ENCODE measurements at regions not wholly inside any gene's neighbourhood (a gene's known extent, or its start where the extent isn't known, plus 50 kb on each side); places are given as distances from the start of the nearest gene placed in this dataset.
"Not testable (repeated sequence)": the region's sequence is repeated elsewhere in the genome, so short reads cannot be mapped to it uniquely, and the experiment has no call there.

- H3K9ac ChIP-seq (ENCODE audit: low read length), result no peak overlapping the region
- H3K4me3 ChIP-seq (ENCODE audit: low read length), result no peak overlapping the region
- no peaks in the 10 kb centered on the region for H3K36me3 ChIP-seq (ENCODE audit: control insufficient read depth, insufficient read depth, low read length)
- H3K27me3 ChIP-seq (ENCODE audit: control insufficient read depth, insufficient read depth, low read length), result no peaks in the 10 kb centered on the region
- H3K9me3 ChIP-seq (ENCODE audit: control insufficient read depth, low read length), result no peaks in the 10 kb centered on the region
- peaks cover 5% of the 10 kb centered on the region for H3K4me1 ChIP-seq (ENCODE audit: control insufficient read depth, insufficient read depth, low read length)
Measured at GRCh38 chr10:33483124-33483815, 148.8 kb upstream of the NRP1 start.

- no peaks in the 10 kb centered on the region for H3K27me3 ChIP-seq (ENCODE audit: control insufficient read depth, insufficient read depth, low read length)
- H3K9ac ChIP-seq (ENCODE audit: low read length), result no peak overlapping the region
- H3K4me3 ChIP-seq (ENCODE audit: low read length), result no peak overlapping the region
- H3K9me3 ChIP-seq (ENCODE audit: control insufficient read depth, low read length), result no peaks in the 10 kb centered on the region
- H3K36me3 ChIP-seq (ENCODE audit: control insufficient read depth, insufficient read depth, low read length), result no peaks in the 10 kb centered on the region
- H3K4me1 ChIP-seq (ENCODE audit: control insufficient read depth, insufficient read depth, low read length), result peaks cover 5% of the 10 kb centered on the region
Measured at GRCh38 chr10:33482486-33482885, 148.0 kb upstream of the NRP1 start.

- no peak overlapping the region for H3K4me3 ChIP-seq (ENCODE audit: low read length)
- no peaks in the 10 kb centered on the region for H3K36me3 ChIP-seq (ENCODE audit: control insufficient read depth, insufficient read depth, low read length)
- H3K9ac ChIP-seq (ENCODE audit: low read length), result no peak overlapping the region
- no peaks in the 10 kb centered on the region for H3K27me3 ChIP-seq (ENCODE audit: control insufficient read depth, insufficient read depth, low read length)
- no peaks in the 10 kb centered on the region for H3K9me3 ChIP-seq (ENCODE audit: control insufficient read depth, low read length)
- H3K4me1 ChIP-seq (ENCODE audit: control insufficient read depth, insufficient read depth, low read length), result peaks cover 5% of the 10 kb centered on the region
Measured at GRCh38 chr10:33481184-33481583, 146.7 kb upstream of the NRP1 start.

GRCh38 chr10:33480417-33480816 lies 145.9 kb upstream of the NRP1 start:
- H3K4me1 ChIP-seq (ENCODE audit: control insufficient read depth, insufficient read depth, low read length); H3K27me3 ChIP-seq (ENCODE audit: control insufficient read depth, insufficient read depth, low read length); H3K9ac ChIP-seq (ENCODE audit: low read length); H3K4me3 ChIP-seq (ENCODE audit: low read length); H3K36me3 ChIP-seq (ENCODE audit: control insufficient read depth, insufficient read depth, low read length); H3K9me3 ChIP-seq (ENCODE audit: control insufficient read depth, low read length): not testable (repeated sequence)

GRCh38 chr10:33478675-33479125 lies 144.2 kb upstream of the NRP1 start:
- H3K4me3 ChIP-seq (ENCODE audit: low read length), result no peak overlapping the region
- H3K36me3 ChIP-seq (ENCODE audit: control insufficient read depth, insufficient read depth, low read length), result no peaks in the 10 kb centered on the region
- peaks cover 3% of the 10 kb centered on the region for H3K4me1 ChIP-seq (ENCODE audit: control insufficient read depth, insufficient read depth, low read length)
- H3K9me3 ChIP-seq (ENCODE audit: control insufficient read depth, low read length), result no peaks in the 10 kb centered on the region
- H3K27me3 ChIP-seq (ENCODE audit: control insufficient read depth, insufficient read depth, low read length), result no peaks in the 10 kb centered on the region
- H3K9ac ChIP-seq (ENCODE audit: low read length), result no peak overlapping the region

GRCh38 chr10:33478089-33478674 lies 143.7 kb upstream of the NRP1 start:
- Histone ChIP-seq H3K4me1 (ENCODE audit: control insufficient read depth, insufficient read depth, low read length) (no peaks in the 10 kb centered on the region), H3K4me3 (ENCODE audit: low read length) (no peak overlapping the region), H3K9ac (ENCODE audit: low read length) (no peak overlapping the region), H3K36me3 (ENCODE audit: control insufficient read depth, insufficient read depth, low read length) (no peaks in the 10 kb centered on the region), H3K9me3 (ENCODE audit: control insufficient read depth, low read length) (no peaks in the 10 kb centered on the region), H3K27me3 (ENCODE audit: control insufficient read depth, insufficient read depth, low read length) (no peaks in the 10 kb centered on the region)

GRCh38 chr10:33477291-33478088 lies 143.0 kb upstream of the NRP1 start:
- H3K9me3 ChIP-seq (ENCODE audit: control insufficient read depth, low read length), result no peaks in the 10 kb centered on the region
- no peaks in the 10 kb centered on the region for H3K4me1 ChIP-seq (ENCODE audit: control insufficient read depth, insufficient read depth, low read length)
- H3K36me3 ChIP-seq (ENCODE audit: control insufficient read depth, insufficient read depth, low read length), result no peaks in the 10 kb centered on the region
- H3K9ac ChIP-seq (ENCODE audit: low read length), result no peak overlapping the region
- H3K27me3 ChIP-seq (ENCODE audit: control insufficient read depth, insufficient read depth, low read length), result no peaks in the 10 kb centered on the region
- no peak overlapping the region for H3K4me3 ChIP-seq (ENCODE audit: low read length)

GRCh38 chr10:33476757-33477273 lies 142.3 kb upstream of the NRP1 start:
- H3K9me3 ChIP-seq (ENCODE audit: control insufficient read depth, low read length), result no peaks in the 10 kb centered on the region
- no peaks in the 10 kb centered on the region for H3K36me3 ChIP-seq (ENCODE audit: control insufficient read depth, insufficient read depth, low read length)
- no peak overlapping the region for H3K9ac ChIP-seq (ENCODE audit: low read length)
- no peaks in the 10 kb centered on the region for H3K4me1 ChIP-seq (ENCODE audit: control insufficient read depth, insufficient read depth, low read length)
- no peaks in the 10 kb centered on the region for H3K27me3 ChIP-seq (ENCODE audit: control insufficient read depth, insufficient read depth, low read length)
- H3K4me3 ChIP-seq (ENCODE audit: low read length), result no peak overlapping the region

- Histone ChIP-seq H3K27me3 (ENCODE audit: control insufficient read depth, insufficient read depth, low read length) (no peaks in the 10 kb centered on the region), H3K9me3 (ENCODE audit: control insufficient read depth, low read length) (no peaks in the 10 kb centered on the region), H3K36me3 (ENCODE audit: control insufficient read depth, insufficient read depth, low read length) (no peaks in the 10 kb centered on the region), H3K4me1 (ENCODE audit: control insufficient read depth, insufficient read depth, low read length) (no peaks in the 10 kb centered on the region), H3K4me3 (ENCODE audit: low read length) (no peak overlapping the region), H3K9ac (ENCODE audit: low read length) (no peak overlapping the region)
Measured at GRCh38 chr10:33473688-33474087, 139.2 kb upstream of the NRP1 start.

GRCh38 chr10:33468006-33468405 lies 133.5 kb upstream of the NRP1 start:
- not testable (repeated sequence) for H3K4me1 ChIP-seq (ENCODE audit: control insufficient read depth, insufficient read depth, low read length); H3K9me3 ChIP-seq (ENCODE audit: control insufficient read depth, low read length); H3K27me3 ChIP-seq (ENCODE audit: control insufficient read depth, insufficient read depth, low read length)

GRCh38 chr10:33465747-33466146 lies 131.3 kb upstream of the NRP1 start:
- no peaks in the 10 kb centered on the region for H3K36me3 ChIP-seq (ENCODE audit: control insufficient read depth, insufficient read depth, low read length)
- H3K27me3 ChIP-seq (ENCODE audit: control insufficient read depth, insufficient read depth, low read length), result no peaks in the 10 kb centered on the region
- no peak overlapping the region for H3K4me3 ChIP-seq (ENCODE audit: low read length)
- H3K9me3 ChIP-seq (ENCODE audit: control insufficient read depth, low read length), result no peaks in the 10 kb centered on the region
- H3K4me1 ChIP-seq (ENCODE audit: control insufficient read depth, insufficient read depth, low read length), result no peaks in the 10 kb centered on the region
- no peak overlapping the region for H3K9ac ChIP-seq (ENCODE audit: low read length)

More at GRCh38 chr10:33468006-33468405, 133.5 kb upstream of the NRP1 start:
- not testable (repeated sequence) for H3K4me3 ChIP-seq (ENCODE audit: low read length); H3K36me3 ChIP-seq (ENCODE audit: control insufficient read depth, insufficient read depth, low read length); H3K9ac ChIP-seq (ENCODE audit: low read length)

GRCh38 chr10:33463011-33463410 lies 128.5 kb upstream of the NRP1 start:
- Histone ChIP-seq H3K4me3 (ENCODE audit: low read length) (no peak overlapping the region), H3K4me1 (ENCODE audit: control insufficient read depth, insufficient read depth, low read length) (no peaks in the 10 kb centered on the region), H3K9me3 (ENCODE audit: control insufficient read depth, low read length) (no peaks in the 10 kb centered on the region), H3K9ac (ENCODE audit: low read length) (no peak overlapping the region), H3K27me3 (ENCODE audit: control insufficient read depth, insufficient read depth, low read length) (no peaks in the 10 kb centered on the region), H3K36me3 (ENCODE audit: control insufficient read depth, insufficient read depth, low read length) (no peaks in the 10 kb centered on the region)

Data from mucosa of stomach (tissue), 1 donor.